HepG2 (cell line): ENCODE measurements at regions not wholly inside any gene's neighbourhood (a gene's known extent, or its start where the extent isn't known, plus 50 kb on each side); places are given as distances from the start of the nearest gene placed in this dataset.

Source experiments
- ATAC-seq: fragments of 200-7000 bp; cut with Tn5 transposase; 3 replicates; pipeline ENCODE4 v1.9.1; 2020; ENCODE audit warnings: mild to moderate bottlenecking, moderate library complexity
- BruUV-seq: library from RNA; stranded (reverse); fragments of 400-500 nt; replicated peaks from 2 replicates; lab custom pipeline; 2021; lab: Mats Ljungman, UMichigan
- CTCF ChIA-PET: fragments of 300-600 bp; formaldehyde crosslinking; extraction: SDS; loops from one replicate; lab custom pipeline; 2021; ENCODE audit warnings: low total read pairs, inconsistent platforms, low intra/inter-chr PET ratio; lab: Yijun Ruan, JAX
- POLR2A ChIA-PET: fragments of 350-600 bp; sonication (Branson Sonifier 250); formaldehyde crosslinking; loops from one replicate; lab custom pipeline; 2020; ENCODE audit warnings: antibody characterized with exemption, inconsistent platforms; lab: Yijun Ruan, JAX
- DNase-seq: peaks from one replicate; pipeline ENCODE4 v3.0.0-alpha.2; 2015; ENCODE audit warnings: low spot score
- FAIRE-seq: peaks from 3 replicates; lab custom pipeline; 2011; peaks lifted over from hg19 to GRCh38; lab: Jason Lieb, UNC
- H2AFZ ChIP-seq: one replicate; pipeline ENCODE4 v1.6.1; 2011; ENCODE audit warnings: low read length, inconsistent platforms
- H3K27ac ChIP-seq: fragments of 300-600 bp; 3 replicates; pipeline ENCODE4 v1.8.0; 2011; ENCODE audit warnings: mixed run types, mild to moderate bottlenecking, mixed read lengths, low read length, inconsistent platforms; ENCODE audit not compliant: insufficient read depth; ENCODE audit errors: extremely low read length
- H3K27me3 ChIP-seq, 2 experiments: fragments of 200-600 bp in 1 of 2; 2 replicates in 1 of 2; 3 replicates in 1 of 2; pipeline versions ENCODE4 v1.6.0 to v1.8.0; 2011; ENCODE audit warnings: low read length in 2 of 2, mild to moderate bottlenecking in 2 of 2, moderate library complexity in 2 of 2, inconsistent platforms in 1 of 2; ENCODE audit not compliant: insufficient read depth in 2 of 2, control insufficient read depth in 1 of 2
- H3K36me3 ChIP-seq, 2 experiments: fragments of 200-600 bp in 1 of 2; replicated peaks in 1 of 2; 2 replicates in 1 of 2; 3 replicates in 1 of 2; pipeline versions ENCODE4 v1.5.1 to v1.8.0; 2011; ENCODE audit warnings: low read length in 2 of 2, inconsistent platforms in 1 of 2; ENCODE audit not compliant: insufficient read depth in 2 of 2, control insufficient read depth in 1 of 2
- H3K4me1 ChIP-seq: 2 replicates; pipeline ENCODE4 v1.5.1; 2012; ENCODE audit warnings: low read length, inconsistent platforms; ENCODE audit not compliant: insufficient read depth
- H3K4me2 ChIP-seq: 2 replicates; pipeline ENCODE4 v1.6.0; 2011; ENCODE audit warnings: low read depth, low read length, inconsistent platforms
- H3K4me3 ChIP-seq, 3 experiments: fragments of 200-600 bp in 1 of 3; sonication (generic), shearing (Covaris generic) in 1 of 3; replicated peaks in 1 of 3; 2 replicates each; pipeline ENCODE4 v1.5.1; 2011 to 2016; ENCODE audit warnings: low read length in 3 of 3, inconsistent platforms in 2 of 3, low read depth in 2 of 3, mild to moderate bottlenecking in 2 of 3, control low read depth in 1 of 3, mixed read lengths in 1 of 3; ENCODE audit not compliant: insufficient read depth in 1 of 3
- H3K79me2 ChIP-seq: one replicate; pipeline ENCODE4 v1.6.1; 2011; ENCODE audit warnings: low read length, inconsistent platforms; ENCODE audit not compliant: insufficient read depth
- H3K9ac ChIP-seq: 2 replicates; pipeline ENCODE4 v1.6.0; 2011; ENCODE audit warnings: mild to moderate bottlenecking, low read depth, low read length, inconsistent platforms; ENCODE audit not compliant: insufficient read depth
- H3K9me3 ChIP-seq: 2 replicates; pipeline ENCODE4 v1.5.1; 2012; ENCODE audit warnings: mild to moderate bottlenecking, low read length
- H4K20me1 ChIP-seq: 2 replicates; pipeline ENCODE4 v1.6.0; 2011; ENCODE audit warnings: inconsistent platforms, mild to moderate bottlenecking, low read length, moderate library complexity; ENCODE audit not compliant: insufficient read depth
- CHD2 ChIP-seq: IDR thresholded peaks from 2 replicates; pipeline ENCODE4 v1.6.1; 2011; ENCODE audit warnings: low read depth, low read length, improper control_type of control experiment
- IKZF4 ChIP-seq: sonication (generic); formaldehyde crosslinking; IDR thresholded peaks from 2 replicates; pipeline ENCODE4 v1.5.1; 2020; ENCODE audit warnings: borderline replicate concordance, mild to moderate bottlenecking, low read depth, missing genetic modification reagents; ENCODE audit errors: not compliant biosample characterization
- MAFK ChIP-seq, 2 experiments: IDR thresholded peaks in 1 of 2; conservative IDR thresholded peaks in 1 of 2; 2 replicates each; pipeline ENCODE4 v1.6.1; 2011; ENCODE audit warnings: improper control_type of control experiment in 2 of 2, low read length in 2 of 2
- NFE2L2 ChIP-seq: fragments of 150-350 bp; IDR thresholded peaks from 2 replicates; pipeline ENCODE4 v1.6.1; 2014; ENCODE audit warnings: low read length
- NFIC ChIP-seq: IDR thresholded peaks from 2 replicates; pipeline ENCODE4 v1.6.1; 2012; ENCODE audit warnings: mild to moderate bottlenecking, low read length, inconsistent platforms
- SALL2 ChIP-seq: sonication (generic); formaldehyde crosslinking; IDR thresholded peaks from 2 replicates; pipeline ENCODE4 v1.8.1; 2023; ENCODE audit warnings: mild to moderate bottlenecking, missing genetic modification reagents, inconsistent platforms
- TEAD3 ChIP-seq: optimal IDR thresholded peaks from 2 replicates; pipeline ENCODE3; 2016; ENCODE audit warnings: borderline replicate concordance
- THYN1 ChIP-seq: sonication (generic); formaldehyde crosslinking; IDR thresholded peaks from 2 replicates; pipeline ENCODE4 v1.8.1; 2023; ENCODE audit warnings: low read depth, mild to moderate bottlenecking, moderate library complexity, missing genetic modification reagents, borderline replicate concordance
- ZBTB7B ChIP-seq: sonication (generic); formaldehyde crosslinking; IDR thresholded peaks from 2 replicates; pipeline ENCODE4 v1.4.0; 2020; ENCODE audit warnings: missing genetic modification reagents
- ZNF17 ChIP-seq: sonication (generic); formaldehyde crosslinking; IDR thresholded peaks from 2 replicates; pipeline ENCODE4 v1.5.0; 2020; ENCODE audit warnings: mild to moderate bottlenecking, missing genetic modification reagents
- ZNF333 ChIP-seq: sonication (generic); formaldehyde crosslinking; IDR thresholded peaks from 2 replicates; pipeline ENCODE4 v1.4.0; 2020; ENCODE audit warnings: mild to moderate bottlenecking, missing genetic modification reagents, borderline replicate concordance
- ZNF383 ChIP-seq: sonication (generic); formaldehyde crosslinking; IDR thresholded peaks from 2 replicates; pipeline ENCODE4 v1.4.0; 2020; ENCODE audit warnings: missing genetic modification reagents, mild to moderate bottlenecking, borderline replicate concordance
- ZNF562 ChIP-seq: sonication (generic); formaldehyde crosslinking; IDR thresholded peaks from 2 replicates; pipeline ENCODE4 v1.8.0; 2022; ENCODE audit warnings: missing genetic modification reagents, borderline replicate concordance
- ZNF598 ChIP-seq: sonication (generic); formaldehyde crosslinking; IDR thresholded peaks from 2 replicates; pipeline ENCODE4 v1.5.1; 2020; ENCODE audit warnings: mild to moderate bottlenecking, missing genetic modification reagents, borderline replicate concordance
- WGBS: methylation state at CpG from one replicate; pipeline ENCODE4 v1.1.6; 2017; ENCODE audit warnings: low lambda C conversion rate; 5-methylcytosine and 5-hydroxymethylcytosine counted together
- in situ Hi-C: cut with HindIII; loops from 2 replicates; pipeline ENCODE4 v1.10.0; 2017; ENCODE audit warnings: low pct_unique_long_range_greater_than_20kb; ENCODE audit not compliant: extremely low pct_ligation_motif_present
- intact Hi-C: fragments of 100-400 bp; cut with micrococcal nuclease; formaldehyde crosslinking; loops from one replicate; pipeline ENCODE4 v1.10.0; 2022; ENCODE audit not compliant: unreplicated experiment
- TF ChIP-seq, protein P1 (sequence below): sonication (generic); formaldehyde crosslinking; IDR thresholded peaks from 2 replicates; pipeline ENCODE4 v1.8.1; 2023; ENCODE audit warnings: mild to moderate bottlenecking, moderate library complexity, missing genetic modification reagents

DNA sequence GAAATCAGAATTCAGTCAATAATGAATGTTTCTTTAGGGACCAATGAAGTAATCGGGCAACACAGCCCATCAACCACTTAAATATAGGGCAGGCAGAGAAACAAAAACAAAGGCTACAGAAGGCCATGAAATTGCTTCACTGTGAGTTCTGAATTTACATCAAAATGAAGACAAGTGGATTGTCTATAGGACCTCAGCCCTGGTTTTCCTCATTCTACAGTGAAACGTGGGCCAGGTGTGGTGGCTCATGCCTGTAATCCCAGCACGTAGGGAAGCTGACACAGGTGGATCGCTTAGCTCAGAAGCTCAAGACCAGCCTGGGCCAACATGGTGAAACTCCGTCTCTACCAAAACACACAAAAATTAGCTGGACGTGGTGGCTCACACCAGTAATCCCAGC is 416.0 kb downstream of the KLF12 start (continued):
- TF ChIP-seq ZNF333 (CRISPR knock-in tag) (no peak), ZNF598 (CRISPR knock-in tag) (no peak), ZNF562 (no peak), THYN1 (CRISPR knock-in tag) (no peak), CHD2 (no peak)
- TF ChIP-seq, all 625 proteins: peak for 0

DNA sequence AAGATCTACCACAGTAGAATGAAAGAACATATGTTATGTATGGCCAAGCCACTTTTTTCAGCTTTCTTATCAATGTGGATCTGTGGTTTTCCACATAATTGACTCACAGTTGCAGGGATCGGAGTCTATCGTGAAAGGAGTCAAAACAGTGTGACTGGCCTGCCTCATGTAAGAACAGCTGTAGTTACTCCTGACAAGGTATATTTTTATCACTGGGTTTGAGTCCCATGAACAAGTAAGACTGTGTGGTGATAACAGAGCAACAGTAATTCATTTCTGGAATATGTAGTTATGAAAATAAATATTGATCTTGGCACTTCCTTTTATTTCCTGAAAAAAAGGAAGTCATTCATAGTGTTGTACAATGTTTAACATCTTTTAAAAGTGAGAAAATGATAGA is 416.6 kb downstream of the KLF12 start:
- CTCF ChIA-PET: no interaction called here
- Histone ChIP-seq H3K4me3 (no peak overlapping the region), H2AFZ (no peak overlapping the region), H4K20me1 (no peaks in the 10 kb centered on the region), H3K27me3 (no peaks in the 10 kb centered on the region), H3K4me1 (peaks cover 10% of the 10 kb centered on the region; the same call in 1 of the 2 replicates), H3K9me3 (no peaks in the 10 kb centered on the region), H3K79me2 (no peaks in the 10 kb centered on the region), H3K4me2 (no peak overlapping the region), H3K36me3 (no peaks in the 10 kb centered on the region), H3K9ac (no peak overlapping the region), H3K27ac (no peak overlapping the region)
- DNase-seq (no peak), ATAC-seq (no peak; the same call in 2 of the 3 replicates), FAIRE-seq (no peak)
- 15% methylated on average over 2 of the region's 2 CpGs for WGBS
- no TSS peak for BruUV-seq
- no peak for TF ChIP-seq NFIC
- intact Hi-C loops (no loop called here), in situ Hi-C loops (no loop called here)
- POLR2A ChIA-PET: no interaction called here

DNA sequence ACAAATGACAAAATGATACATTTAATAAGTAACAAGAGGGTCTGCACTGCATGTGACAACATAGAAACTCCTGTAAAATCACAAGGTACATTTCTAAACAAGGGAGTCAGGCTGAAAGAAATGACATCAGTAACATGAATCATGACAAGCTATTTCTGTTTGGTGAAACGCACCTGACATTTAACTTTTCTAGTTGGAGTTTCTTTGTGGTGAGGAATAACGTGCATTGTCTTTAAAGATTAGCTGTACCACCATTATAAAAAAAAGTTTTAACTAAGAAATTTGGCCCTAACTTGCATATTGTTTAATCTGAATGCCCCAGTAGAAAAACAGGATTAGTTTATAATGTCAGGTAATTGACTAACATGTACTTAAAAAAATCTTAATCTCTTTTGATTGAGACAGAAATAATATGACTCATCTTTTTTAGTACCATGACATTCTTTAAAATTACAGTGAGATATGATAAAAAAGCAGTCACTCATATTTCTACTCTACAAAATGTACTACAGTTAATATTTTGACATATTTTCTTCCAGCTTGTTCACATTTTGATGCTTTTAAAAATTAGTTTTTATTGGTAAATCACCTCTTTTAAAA is 418.2 kb downstream of the KLF12 start:
- no peak for ATAC-seq
- no peaks in the 10 kb centered on the region for H3K36me3 ChIP-seq
- in situ Hi-C loops: no loop called here
- FAIRE-seq: no peak
- 48% methylated on average over 2 of the region's 2 CpGs for WGBS
- TF ChIP-seq ZNF17 (CRISPR knock-in tag) (no peak), SALL2 (no peak), NFE2L2 (no peak), ZBTB7B (CRISPR knock-in tag) (no peak), ZNF383 (CRISPR knock-in tag) (no peak), TEAD3 (CRISPR knock-in tag) (no peak), MAFK (conservative IDR thresholded peaks at IDR 0.05 in 1 of 2, IDR thresholded peaks at IDR 0.05 in 1 of 2; ENCODE audit: low read length in 2 of 2) (no peak), IKZF4 (no peak)
- TF ChIP-seq, protein P1, sequence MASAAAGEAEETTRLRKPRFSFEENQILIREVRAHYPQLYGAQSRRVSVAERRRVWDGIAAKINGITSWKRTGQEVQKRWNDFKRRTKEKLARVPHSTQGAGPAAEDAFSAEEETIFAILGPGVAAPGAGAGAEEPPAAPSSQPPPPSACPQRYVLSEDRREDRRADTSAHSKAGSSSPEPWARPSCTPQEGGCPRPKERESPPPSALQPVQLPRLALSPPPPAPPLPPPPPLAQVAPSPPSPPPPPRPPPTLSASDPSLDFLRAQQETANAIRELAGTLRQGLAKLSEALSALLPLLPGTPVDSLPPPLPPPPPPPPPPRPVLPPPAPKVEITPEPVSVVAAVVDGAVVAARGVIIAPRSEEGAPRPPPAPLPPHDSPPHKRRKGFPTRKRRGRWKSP: no peak
- TF ChIP-seq, all 625 proteins: peak for 0
- intact Hi-C loops: no loop called here
- CTCF ChIA-PET: no interaction called here
- Histone ChIP-seq H3K4me1 (peaks cover 10% of the 10 kb centered on the region; the same call in 1 of the 2 replicates), H4K20me1 (no peaks in the 10 kb centered on the region), H2AFZ (no peak overlapping the region), H3K4me3 (no peak overlapping the region), H3K27ac (no peak overlapping the region), H3K27me3 (no peaks in the 10 kb centered on the region), H3K79me2 (no peaks in the 10 kb centered on the region), H3K4me2 (no peak overlapping the region), H3K9ac (no peak overlapping the region), H3K9me3 (no peaks in the 10 kb centered on the region)
- no peak for DNase-seq
- POLR2A ChIA-PET: no interaction called here
- no TSS peak for BruUV-seq
